ENCODE measurements at regions not wholly inside any gene's neighbourhood (a gene's known extent, or its start where the extent isn't known, plus 50 kb on each side); places are given as distances from the start of the nearest gene placed in this dataset.

DNA sequence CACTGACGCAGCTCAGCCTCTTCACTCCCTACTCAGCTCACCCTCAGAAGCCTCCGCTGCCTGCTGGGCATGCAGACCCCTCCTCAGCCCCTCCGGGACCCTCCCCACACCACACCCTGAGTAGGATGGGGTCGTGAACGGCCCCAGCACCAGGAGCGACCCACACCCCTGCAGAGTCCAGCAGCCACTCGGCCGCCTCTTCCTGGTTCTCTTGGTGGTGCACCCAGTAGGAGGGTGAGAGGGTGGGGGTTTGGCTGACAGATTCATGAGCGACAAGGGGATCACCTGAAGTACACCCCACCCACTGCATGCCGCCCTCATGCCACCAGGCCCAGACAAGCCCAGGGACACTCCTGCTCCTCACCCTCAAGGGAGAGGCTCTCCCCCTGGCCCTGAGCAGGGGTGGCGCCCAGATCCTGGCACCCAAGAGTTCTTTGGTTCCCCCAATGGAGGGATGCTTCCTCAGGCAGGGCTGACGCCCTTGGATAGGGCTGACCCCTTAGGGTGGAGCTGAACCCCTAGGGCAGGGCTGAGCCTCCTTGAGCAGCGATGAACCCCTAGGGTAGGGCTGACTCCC is 76.6 kb upstream of the GPC1 start:
- no peak for DNase-seq (ENCODE audit: low spot score)

DNA sequence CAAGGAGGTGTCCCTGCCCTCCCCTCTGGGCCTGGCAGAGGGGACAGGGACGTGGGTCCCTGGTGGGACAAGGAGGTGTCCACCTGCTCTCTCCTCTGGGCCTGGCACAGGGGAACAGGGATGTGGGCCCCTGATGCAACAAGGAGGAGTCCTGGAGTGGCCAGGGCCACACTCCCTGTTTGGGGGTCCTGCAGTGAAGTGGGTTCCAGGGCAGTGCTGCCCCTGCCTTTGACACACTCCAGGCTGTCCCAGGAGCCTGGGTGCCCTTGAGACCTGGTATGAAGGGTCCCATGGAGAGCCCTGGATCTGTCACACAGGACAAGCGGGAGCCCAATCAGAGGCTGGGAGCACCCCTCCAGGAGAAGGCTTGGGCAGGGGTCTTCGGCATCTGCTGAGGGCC is 75.8 kb upstream of the GPC1 start:
- no peak for DNase-seq (ENCODE audit: low spot score)

- no peak for DNase-seq (ENCODE audit: low spot score)
These were observed 74.6 kb upstream of the GPC1 start for GRCh38 chr2:240360645-240361475.

DNA sequence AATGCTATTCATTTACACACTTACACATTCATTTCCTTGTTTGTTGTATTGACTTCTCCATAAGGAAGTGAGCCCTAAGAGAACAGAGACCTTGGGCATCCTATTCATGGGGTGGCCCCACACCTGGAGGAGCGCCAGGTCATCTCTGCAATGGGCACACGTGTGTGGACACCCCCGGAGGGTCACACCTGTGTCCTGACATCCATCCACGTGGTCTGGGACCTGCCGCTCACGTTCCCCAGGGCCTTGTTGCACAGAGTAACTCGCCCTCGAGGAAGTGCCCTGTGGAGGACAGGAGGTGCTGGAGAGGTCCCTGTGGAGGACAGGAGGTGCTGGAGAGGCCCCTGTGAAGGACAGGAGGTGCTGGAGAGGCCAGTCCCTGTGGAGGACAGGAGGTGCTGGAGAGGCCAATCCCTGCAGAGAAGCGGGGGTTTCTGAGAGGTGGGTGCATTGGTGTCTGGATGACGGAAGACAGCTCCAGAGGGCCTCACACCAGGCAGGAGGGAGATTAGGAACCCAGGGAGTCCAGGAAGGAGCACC is 73.2 kb upstream of the GPC1 start:
- no peak for DNase-seq (ENCODE audit: low spot score)

DNA sequence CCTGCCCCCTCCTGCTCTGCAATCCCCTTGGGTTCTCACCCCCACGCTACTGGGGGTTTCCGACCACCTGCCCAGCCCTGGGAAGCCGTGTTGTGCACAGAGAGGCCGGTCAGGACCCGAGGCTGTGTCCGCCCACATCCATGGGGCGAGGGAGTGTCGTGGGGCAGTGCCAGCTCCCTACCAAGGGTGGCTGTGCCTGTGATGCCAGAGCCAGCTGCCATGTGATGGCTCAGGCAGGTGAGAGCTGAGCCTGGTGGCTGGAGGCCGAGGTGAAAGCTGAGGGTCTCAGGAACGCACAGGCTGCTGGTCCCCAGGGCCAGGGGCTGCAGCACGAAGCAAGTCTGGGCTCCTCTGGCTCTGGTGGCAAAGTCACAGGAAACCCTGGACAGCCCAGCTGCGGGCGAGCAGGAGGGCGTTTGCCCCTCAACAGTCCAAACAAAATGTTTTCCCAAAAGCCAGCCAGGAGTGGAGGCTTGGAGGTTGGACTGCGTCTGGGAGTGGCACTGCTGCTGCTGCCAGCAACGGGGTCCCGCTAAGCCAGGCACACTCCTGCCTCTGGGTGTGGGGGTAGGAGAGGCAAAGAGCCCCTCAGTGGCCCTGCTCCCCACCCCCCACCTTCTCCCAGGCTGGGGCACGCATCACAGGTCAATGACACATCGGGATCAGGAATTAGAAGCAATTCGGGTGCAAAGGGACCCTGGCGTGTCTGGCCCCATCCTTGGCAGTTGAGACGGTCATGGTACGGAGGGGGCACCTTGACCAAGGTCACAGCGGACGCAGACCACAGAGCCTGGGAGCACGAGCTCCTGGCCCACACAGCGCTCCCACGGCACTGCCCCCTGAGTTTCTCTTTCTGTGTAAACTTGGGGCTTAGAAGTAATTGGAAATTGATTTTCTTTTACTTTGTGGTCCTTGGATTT is 72.4 kb upstream of the GPC1 start:
- DNase-seq (ENCODE audit: low spot score): no peak

DNA sequence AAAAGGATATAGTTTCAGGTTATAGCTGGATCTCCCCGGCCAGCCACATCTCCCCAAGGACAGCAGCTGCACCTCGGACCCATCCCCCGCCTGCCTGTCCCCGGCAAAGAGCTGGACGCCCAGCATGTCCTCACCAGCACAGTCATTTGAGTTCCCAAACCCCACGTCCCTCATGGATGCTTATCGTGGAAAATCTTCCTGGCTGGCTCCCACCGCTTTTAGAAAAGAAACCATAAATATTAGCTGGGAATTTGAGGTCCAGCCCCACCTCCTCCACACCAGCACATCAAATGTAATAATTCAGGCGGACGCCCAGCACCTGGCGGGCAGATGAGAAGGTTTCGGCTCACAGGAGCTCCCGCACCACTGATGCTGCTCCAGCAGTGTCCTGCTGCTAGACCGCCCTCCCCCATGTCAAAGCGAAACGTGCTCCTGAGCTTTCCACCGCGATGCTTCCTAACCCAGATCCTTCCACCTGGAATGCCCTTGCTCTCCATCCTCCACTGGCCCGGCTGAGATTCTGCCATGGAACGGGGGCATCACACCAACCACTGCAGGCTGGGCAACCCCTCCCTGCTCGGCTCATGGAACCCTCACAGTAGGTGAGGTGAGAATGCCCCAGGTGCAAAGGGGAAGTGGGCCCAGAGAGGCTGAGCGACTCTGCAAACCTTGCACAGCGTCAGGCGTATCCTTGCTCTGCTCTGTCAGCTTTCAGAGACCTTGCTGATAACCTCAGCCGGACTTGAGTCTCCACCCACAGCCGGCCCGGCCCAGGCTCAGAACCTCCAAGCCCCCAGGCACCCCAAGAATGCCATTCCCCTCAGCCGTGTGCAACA is 71.5 kb upstream of the GPC1 start:
- DNase-seq (ENCODE audit: low spot score): no peak

GRCh38 chr2:240364582-240364960 is 70.9 kb upstream of the GPC1 start:
- DNase-seq (ENCODE audit: low spot score): no peak

- DNase-seq (ENCODE audit: low spot score): no peak
These were observed 70.3 kb upstream of the GPC1 start for GRCh38 chr2:240364961-240365775.

DNA sequence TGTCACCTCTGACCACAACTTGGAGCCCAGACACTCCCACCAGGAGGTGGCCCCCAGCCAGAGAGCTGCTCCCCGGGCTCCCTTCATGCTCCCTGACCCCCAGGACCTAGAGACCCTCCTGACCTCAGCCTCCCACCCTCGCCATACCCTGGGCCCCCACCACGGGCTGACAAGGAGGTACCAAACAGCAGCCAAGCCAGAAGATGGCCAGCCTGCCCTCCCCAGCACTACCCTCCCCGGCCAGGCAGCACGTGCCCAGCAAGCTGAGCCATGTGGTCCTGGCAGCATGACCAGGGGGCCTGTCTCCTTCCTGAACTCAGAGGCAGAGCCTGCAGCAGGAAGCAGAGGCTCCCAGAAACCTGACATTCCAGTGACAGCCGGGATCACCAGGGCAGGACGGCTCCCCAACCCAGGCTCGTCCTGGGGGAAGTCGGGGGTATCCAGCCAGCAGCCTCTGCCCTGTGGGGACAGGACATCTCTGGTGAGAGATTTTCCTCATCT is 69.4 kb upstream of the GPC1 start:
- no peak for DNase-seq (ENCODE audit: low spot score)

DNA sequence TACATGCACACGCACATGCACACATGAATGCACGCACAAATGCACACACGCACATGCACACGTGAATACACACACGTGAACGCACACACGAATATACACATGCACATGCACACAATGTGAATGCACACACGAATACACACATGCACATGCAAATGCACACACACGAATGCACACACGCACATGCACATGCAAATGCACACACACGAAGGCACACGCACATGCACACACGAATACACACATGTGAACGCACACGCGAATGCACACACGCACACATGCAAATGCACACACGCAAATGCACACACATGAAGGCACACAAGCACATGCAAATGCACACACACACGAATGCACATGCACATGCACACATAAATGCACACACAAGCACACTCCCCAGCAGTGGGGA is 68.6 kb upstream of the GPC1 start:
- no peak for DNase-seq (ENCODE audit: low spot score)

GRCh38 chr2:240367721-240368120 is 67.7 kb upstream of the GPC1 start:
- no peak for DNase-seq (ENCODE audit: low spot score)

GRCh38 chr2:240368781-240369331 is 66.6 kb upstream of the GPC1 start:
- DNase-seq (ENCODE audit: low spot score): peak; percentile 61

DNA sequence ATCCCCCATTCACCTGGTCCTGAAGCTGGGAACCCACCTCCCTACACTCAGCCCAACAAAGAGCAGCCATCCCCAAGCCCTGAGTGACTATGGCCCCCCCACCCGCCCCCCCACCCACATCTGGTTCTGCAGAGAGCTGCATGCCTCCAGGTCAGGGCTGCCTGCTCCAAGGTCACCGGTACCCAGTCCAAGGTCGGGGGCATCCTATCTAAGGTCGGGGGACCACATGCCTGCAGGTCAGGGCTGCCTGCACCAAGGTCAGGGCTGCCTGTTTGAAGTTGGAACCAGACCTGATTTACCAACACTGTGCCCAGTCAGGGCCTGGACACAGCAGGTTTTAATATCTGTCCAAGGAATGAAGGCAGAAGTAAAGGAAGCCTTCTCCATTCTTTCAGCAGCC is 66.1 kb upstream of the GPC1 start:
- DNase-seq (ENCODE audit: low spot score): no peak

DNA sequence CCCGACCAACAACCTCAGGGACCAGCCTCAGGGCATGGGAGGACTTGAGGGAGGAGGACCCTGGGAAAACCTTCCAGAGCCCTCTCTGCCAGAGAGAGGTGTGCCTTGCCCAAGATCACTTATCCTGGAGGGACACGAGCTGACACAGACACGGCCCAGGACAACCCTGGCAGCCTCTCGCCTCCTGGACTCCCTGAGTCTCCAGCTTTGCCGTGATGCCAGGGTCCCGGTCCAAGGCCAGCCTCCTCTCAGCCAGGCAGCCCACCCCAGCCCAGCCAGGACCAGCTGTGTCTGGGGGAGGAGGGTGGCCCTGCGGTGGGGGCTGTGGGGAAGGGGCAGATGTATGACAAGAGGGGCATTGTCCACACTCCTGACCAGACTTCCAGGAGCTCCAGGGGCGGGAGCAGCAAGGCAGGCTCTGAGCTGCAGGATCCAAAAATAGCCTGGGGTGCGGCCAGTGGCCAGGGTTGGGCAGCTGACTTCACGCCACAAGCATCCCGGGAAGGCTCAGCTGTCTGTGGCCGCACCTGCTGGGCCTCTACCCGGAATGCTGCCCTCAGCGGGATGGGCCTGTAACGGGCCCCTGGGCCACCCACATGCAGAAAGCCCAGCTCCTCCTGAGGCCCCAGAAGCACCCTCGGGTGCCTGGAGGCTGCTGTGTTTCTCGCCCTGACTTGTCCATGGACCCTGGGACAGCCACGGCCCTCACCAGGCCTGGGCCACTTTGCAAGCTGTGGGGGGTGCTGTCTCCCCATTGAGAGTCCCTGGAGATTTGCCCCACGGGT is 65.5 kb upstream of the GPC1 start:
- DNase-seq (ENCODE audit: low spot score): peak; percentile 76

GRCh38 chr2:240371129-240372000 is 64.1 kb upstream of the GPC1 start:
- no peak for DNase-seq (ENCODE audit: low spot score)

- no peak for DNase-seq (ENCODE audit: low spot score)
These were observed 63.4 kb upstream of the GPC1 start for GRCh38 chr2:240372101-240372500.

GRCh38 chr2:240373289-240373885 is 62.1 kb upstream of the GPC1 start:
- no peak for DNase-seq (ENCODE audit: low spot score)

Data from iPS-NIHi11 (cell line).